Muscle of leg (tissue), 3 donors: ENCODE measurements at regions not wholly inside any gene's neighbourhood (a gene's known extent, or its start where the extent isn't known, plus 50 kb on each side); places are given as distances from the start of the nearest gene placed in this dataset.

Source experiments
- DNase-seq: peaks from one replicate; pipeline ENCODE4 v3.0.0; 2013
- H3K27ac ChIP-seq: one replicate; pipeline ENCODE4 v1.5.1; 2013; ENCODE audit warnings: mild to moderate bottlenecking, low read length, control low read depth
- H3K27me3 ChIP-seq: one replicate; pipeline ENCODE4 v1.6.1; 2013; ENCODE audit warnings: low read length; ENCODE audit not compliant: control insufficient read depth, insufficient read depth
- H3K36me3 ChIP-seq: one replicate; pipeline ENCODE4 v1.6.1; 2013; ENCODE audit warnings: low read length; ENCODE audit not compliant: control insufficient read depth, insufficient read depth
- H3K4me1 ChIP-seq: one replicate; pipeline ENCODE4 v1.6.1; 2013; ENCODE audit warnings: low read length; ENCODE audit not compliant: control insufficient read depth, insufficient read depth
- H3K4me3 ChIP-seq: one replicate; pipeline ENCODE4 v1.5.1; 2013; ENCODE audit warnings: low read length, control low read depth
- H3K9me3 ChIP-seq: replicated peaks from 2 replicates; pipeline ENCODE4 v1.6.1; 2013; ENCODE audit warnings: low read depth, low read length; ENCODE audit not compliant: control insufficient read depth
- WGBS: methylation state at CpG from one replicate; pipeline ENCODE4 v1.1.5; 2013; ENCODE audit warnings: missing lambda C conversion rate; ENCODE audit not compliant: insufficient coverage; 5-methylcytosine and 5-hydroxymethylcytosine counted together

GRCh38 chr2:235165136-235165535 is 213.3 kb downstream of the SH3BP4 start:
- Histone ChIP-seq H3K36me3 (no peaks in the 10 kb centered on the region), H3K4me3 (no peak overlapping the region), H3K4me1 (peaks cover 7% of the 10 kb centered on the region), H3K9me3 (no peaks in the 10 kb centered on the region), H3K27me3 (peaks cover 3% of the 10 kb centered on the region), H3K27ac (no peak overlapping the region)
- WGBS = 73% methylated on average over 7 of the region's 9 CpGs
- no peak for DNase-seq

GRCh38 chr2:235165631-235166030 is 213.8 kb downstream of the SH3BP4 start:
- Histone ChIP-seq H3K4me3 (no peak overlapping the region), H3K27ac (no peak overlapping the region), H3K9me3 (no peaks in the 10 kb centered on the region), H3K36me3 (no peaks in the 10 kb centered on the region), H3K27me3 (peaks cover 3% of the 10 kb centered on the region), H3K4me1 (peaks cover 10% of the 10 kb centered on the region)
- peak; percentile 46 for DNase-seq
- WGBS = 65% methylated on average over 4 of the region's 4 CpGs

GRCh38 chr2:235168174-235168979 is 216.6 kb downstream of the SH3BP4 start:
- no peak for DNase-seq
- H3K4me3 ChIP-seq = no peak overlapping the region
- WGBS = 61% methylated on average over 6 of the region's 8 CpGs
- no peak overlapping the region for H3K27ac ChIP-seq
- H3K36me3 ChIP-seq = no peaks in the 10 kb centered on the region
- H3K27me3 ChIP-seq = no peaks in the 10 kb centered on the region
- H3K4me1 ChIP-seq = peaks cover 21% of the 10 kb centered on the region
- H3K9me3 ChIP-seq = no peaks in the 10 kb centered on the region

GRCh38 chr2:235170016-235170415 is 218.2 kb downstream of the SH3BP4 start:
- no peaks in the 10 kb centered on the region for H3K36me3 ChIP-seq
- peaks cover 21% of the 10 kb centered on the region for H3K4me1 ChIP-seq
- DNase-seq = peak; percentile 80
- no peak overlapping the region for H3K27ac ChIP-seq
- WGBS = no CpG with 5 or more reads among the region's 3 CpGs
- H3K9me3 ChIP-seq = no peaks in the 10 kb centered on the region
- H3K4me3 ChIP-seq = no peak overlapping the region
- H3K27me3 ChIP-seq = no peaks in the 10 kb centered on the region

GRCh38 chr2:235170536-235171521 is 219.0 kb downstream of the SH3BP4 start:
- Histone ChIP-seq H3K4me3 (no peak overlapping the region), H3K36me3 (no peaks in the 10 kb centered on the region), H3K27me3 (no peaks in the 10 kb centered on the region), H3K27ac (peak overlapping the region; percentile 29), H3K4me1 (peaks cover 21% of the 10 kb centered on the region), H3K9me3 (no peaks in the 10 kb centered on the region)
- DNase-seq = peak; percentile 63
- 18% methylated on average over 5 of the region's 8 CpGs for WGBS

- Histone ChIP-seq H3K36me3 (no peaks in the 10 kb centered on the region), H3K9me3 (no peaks in the 10 kb centered on the region), H3K27ac (no peak overlapping the region), H3K4me3 (no peak overlapping the region), H3K4me1 (peaks cover 21% of the 10 kb centered on the region), H3K27me3 (no peaks in the 10 kb centered on the region)
- WGBS = 80% methylated on average over 2 of the region's 4 CpGs
- peak; percentile 19 for DNase-seq
Measured at GRCh38 chr2:235171550-235172031, 219.8 kb downstream of the SH3BP4 start.

- Histone ChIP-seq H3K36me3 (no peaks in the 10 kb centered on the region), H3K27ac (no peak overlapping the region), H3K4me3 (no peak overlapping the region), H3K27me3 (peaks cover 2% of the 10 kb centered on the region), H3K9me3 (no peaks in the 10 kb centered on the region), H3K4me1 (no peaks in the 10 kb centered on the region)
- 98% methylated on average over 4 of the region's 6 CpGs for WGBS
- no peak for DNase-seq
Measured at GRCh38 chr2:235180642-235181041, 228.8 kb downstream of the SH3BP4 start.

GRCh38 chr2:235183786-235184185 is 232.0 kb downstream of the SH3BP4 start:
- no peak overlapping the region for H3K27ac ChIP-seq
- H3K27me3 ChIP-seq = peaks cover 2% of the 10 kb centered on the region
- no peaks in the 10 kb centered on the region for H3K4me1 ChIP-seq
- H3K9me3 ChIP-seq = no peaks in the 10 kb centered on the region
- no peak for DNase-seq
- no peaks in the 10 kb centered on the region for H3K36me3 ChIP-seq
- no peak overlapping the region for H3K4me3 ChIP-seq

- H3K27me3 ChIP-seq = peaks cover 5% of the 10 kb centered on the region
- no peak overlapping the region for H3K4me3 ChIP-seq
- no peaks in the 10 kb centered on the region for H3K9me3 ChIP-seq
- H3K27ac ChIP-seq = no peak overlapping the region
- H3K4me1 ChIP-seq = no peaks in the 10 kb centered on the region
- H3K36me3 ChIP-seq = no peaks in the 10 kb centered on the region
- 89% methylated on average over 5 of the region's 8 CpGs for WGBS
- DNase-seq = no peak
Measured at GRCh38 chr2:235187806-235188205, 236.0 kb downstream of the SH3BP4 start.

GRCh38 chr2:235191486-235191885 is 239.7 kb downstream of the SH3BP4 start:
- no peak overlapping the region for H3K4me3 ChIP-seq
- no peaks in the 10 kb centered on the region for H3K4me1 ChIP-seq
- 50% methylated on average over 13 of the region's 15 CpGs for WGBS
- H3K27ac ChIP-seq = no peak overlapping the region
- peak; percentile 17 for DNase-seq
- H3K9me3 ChIP-seq = no peaks in the 10 kb centered on the region
- no peaks in the 10 kb centered on the region for H3K36me3 ChIP-seq
- peaks cover 5% of the 10 kb centered on the region for H3K27me3 ChIP-seq
